ENCODE measurements at regions not wholly inside any gene's neighbourhood (a gene's known extent, or its start where the extent isn't known, plus 50 kb on each side); places are given as distances from the start of the nearest gene placed in this dataset.

GRCh38 chr17:51381262-51381661 lies 120.9 kb downstream of the UTP18 start (continued):
- TF ChIP-seq CBFB (IDR thresholded peaks at IDR 0.05; ENCODE audit: low read depth): no peak

GRCh38 chr17:51385208-51385607 lies 124.9 kb downstream of the UTP18 start:
- SMC1A ChIA-PET (ENCODE audit: uncharacterized antibody, unreplicated experiment): no interaction called here
- Histone ChIP-seq H3K36me3 (ENCODE audit: control insufficient read depth in 2 of 2, insufficient read depth in 2 of 2, low read length in 1 of 2) (no peaks in the 10 kb centered on the region), H3K27ac (ENCODE audit: control insufficient read depth, insufficient read depth) (no peak overlapping the region), H3K27me3 (replicated peaks in 1 of 2; ENCODE audit: control insufficient read depth in 2 of 2, insufficient read depth in 2 of 2, low read length in 1 of 2) (peaks cover 2% of the 10 kb centered on the region in 2 experiments; a peak in 2 of 4 replicates), H3K4me3 (no peak overlapping the region), H3K4me1 (ENCODE audit: control insufficient read depth, insufficient read depth, low read length) (no peaks in the 10 kb centered on the region), H4K20me1 (ENCODE audit: control insufficient read depth, insufficient read depth) (no peaks in the 10 kb centered on the region), H3K79me2 (ENCODE audit: control insufficient read depth, insufficient read depth, low read length) (no peaks in the 10 kb centered on the region), H3K9ac (ENCODE audit: control insufficient read depth, insufficient read depth, low read length) (no peak overlapping the region), H3K4me2 (ENCODE audit: control insufficient read depth, insufficient read depth) (no peak overlapping the region), H2AFZ (ENCODE audit: control insufficient read depth, low read depth, low read length) (no peak overlapping the region), H3K9me3 (replicated peaks; ENCODE audit: control insufficient read depth, insufficient read depth, low read length) (no peaks in the 10 kb centered on the region)
- DNase-seq (ENCODE audit: low read depth, low spot score): no peak
- intact Hi-C loops (cut with micrococcal nuclease; ENCODE audit: unreplicated experiment) (no loop called here), in situ Hi-C loops (cut with MboI) (no loop called here)
- POLR2A ChIA-PET: no interaction called here
- no peak for FAIRE-seq
- CTCF ChIA-PET: no interaction called here
- no TSS peak for BruUV-seq (replicated peaks)
- no peak for ATAC-seq
- RAD21 ChIA-PET (ENCODE audit: unreplicated experiment): no interaction called here
- 54% methylated on average over 18 of the region's 20 CpGs for WGBS (ENCODE audit: insufficient coverage, insufficient replicate concordance, low lambda C conversion rate, missing lambda C conversion rate)
- TF ChIP-seq SRF (IDR thresholded peaks at IDR 0.05; ENCODE audit: low read depth in 2 of 2, low read length in 2 of 2) (no peak), PBX3 (IDR thresholded peaks at IDR 0.05; ENCODE audit: insufficient replicate concordance, low read depth, low read length) (no peak), KLF5 (IDR thresholded peaks at IDR 0.05; ENCODE audit: partially characterized antibody) (no peak), YY1 (IDR thresholded peaks at IDR 0.05; ENCODE audit: low read depth, low read length) (no peak), CBX5 (IDR thresholded peaks at IDR 0.05; ENCODE audit: low read depth) (no peak), ATF2 (IDR thresholded peaks at IDR 0.05; ENCODE audit: low read length) (no peak), FOXK2 (IDR thresholded peaks at IDR 0.05) (no peak), SKIL (IDR thresholded peaks at IDR 0.05; ENCODE audit: low read depth, poor library complexity, severe bottlenecking) (no peak), TBL1XR1 (IDR thresholded peaks at IDR 0.05; ENCODE audit: low read depth, low read length) (no peak), ZZZ3 (IDR thresholded peaks at IDR 0.05; ENCODE audit: control insufficient read depth, insufficient read length, low read depth) (no peak)

Measured in GM12878 (cell line).